NCI-H748 (cell line): ENCODE measurements at regions not wholly inside any gene's neighbourhood (a gene's known extent, or its start where the extent isn't known, plus 50 kb on each side); places are given as distances from the start of the nearest gene placed in this dataset.

Source experiments
- DNase-seq: peaks from one replicate; lab custom pipeline; 2025; ENCODE audit not compliant: unreplicated experiment; lab: John Stamatoyannopoulos, UW

GRCh38 chr6:53744321-53744720 is 50.5 kb upstream of the LRRC1 start:
- DNase-seq: peak; percentile 77

GRCh38 chr6:53741034-53741823 is 53.6 kb upstream of the LRRC1 start:
- DNase-seq: no peak

GRCh38 chr6:53737746-53738145 is 57.1 kb upstream of the LRRC1 start:
- no peak for DNase-seq

GRCh38 chr6:53735896-53736295 is 58.9 kb upstream of the LRRC1 start:
- no peak for DNase-seq

- peak; percentile 57 for DNase-seq
These were observed 60.1 kb upstream of the LRRC1 start for GRCh38 chr6:53734473-53735299.

- no peak for DNase-seq
These were observed 62.8 kb upstream of the LRRC1 start for GRCh38 chr6:53731866-53732636.

GRCh38 chr6:53730767-53731166 is 64.0 kb upstream of the LRRC1 start:
- DNase-seq: no peak

- DNase-seq: peak; percentile 65
These were observed 63.1 kb upstream of the KLHL31 start for GRCh38 chr6:53728570-53729194.

- no peak for DNase-seq
These were observed 62.2 kb upstream of the KLHL31 start for GRCh38 chr6:53727748-53728147.

- peak; percentile 82 for DNase-seq
These were observed 60.4 kb upstream of the KLHL31 start for GRCh38 chr6:53725791-53726575.

- peak; percentile 31 for DNase-seq
These were observed 58.9 kb upstream of the KLHL31 start for GRCh38 chr6:53724501-53724900.

GRCh38 chr6:53723331-53723730 is 57.8 kb upstream of the KLHL31 start:
- DNase-seq: no peak

- DNase-seq: no peak
These were observed 56.2 kb upstream of the KLHL31 start for GRCh38 chr6:53721766-53722165.

GRCh38 chr6:53718597-53719460 is 53.3 kb upstream of the KLHL31 start:
- peak; percentile 83 for DNase-seq

- DNase-seq: no peak
These were observed 52.0 kb upstream of the KLHL31 start for GRCh38 chr6:53717566-53717965.

GRCh38 chr6:53715434-53715833 is 49.9 kb upstream of the KLHL31 start:
- DNase-seq: no peak
